CD14-positive monocyte (primary cell): ENCODE measurements at regions not wholly inside any gene's neighbourhood (a gene's known extent, or its start where the extent isn't known, plus 50 kb on each side); places are given as distances from the start of the nearest gene placed in this dataset.

Experiments used
- DNase-seq, 3 donors: peaks; one replicate each; pipeline ENCODE4 v3.0.0-alpha.2; 2011 to 2022
- H2AFZ ChIP-seq: 2 replicates; pipeline ENCODE4 v1.6.0; 2012; ENCODE audit warnings: mild to moderate bottlenecking, low read depth, low read length, inconsistent platforms; ENCODE audit not compliant: insufficient read depth, poor library complexity, severe bottlenecking
- H3K27ac ChIP-seq, 2 donors: 1 replicate in 1 of 2; 2 replicates in 1 of 2; pipeline ENCODE4 v1.5.1; 2012 to 2013; ENCODE audit warnings: low read length in 2 of 2, control low read depth in 1 of 2, inconsistent platforms in 1 of 2, low read depth in 1 of 2, mild to moderate bottlenecking in 1 of 2
- H3K27me3 ChIP-seq, 2 donors: one replicate each; pipeline versions ENCODE4 v1.6.0 to v1.6.1; 2011 to 2013; ENCODE audit warnings: low read length in 2 of 2; ENCODE audit not compliant: control insufficient read depth in 2 of 2, insufficient read depth in 2 of 2
- H3K36me3 ChIP-seq, 2 donors: replicated peaks in 1 of 2; 1 replicate in 1 of 2; 2 replicates in 1 of 2; pipeline versions ENCODE4 v1.5.1 to v1.6.1; 2012 to 2013; ENCODE audit warnings: low read length in 2 of 2, control low read depth in 1 of 2, inconsistent platforms in 1 of 2, mild to moderate bottlenecking in 1 of 2; ENCODE audit not compliant: insufficient read depth in 2 of 2, control insufficient read depth in 1 of 2
- H3K4me1 ChIP-seq, 2 donors: 1 replicate in 1 of 2; 2 replicates in 1 of 2; pipeline versions ENCODE4 v1.5.1 to v1.6.1; 2012 to 2013; ENCODE audit warnings: low read length in 2 of 2, control low read depth in 1 of 2, inconsistent platforms in 1 of 2, mild to moderate bottlenecking in 1 of 2, moderate library complexity in 1 of 2; ENCODE audit not compliant: insufficient read depth in 2 of 2, control insufficient read depth in 1 of 2
- H3K4me2 ChIP-seq: replicated peaks from 2 replicates; pipeline ENCODE3; 2012; ENCODE audit warnings: low read length, moderate library complexity, mild to moderate bottlenecking; ENCODE audit not compliant: poor library complexity, severe bottlenecking; ENCODE audit errors: extremely low read depth
- H3K4me3 ChIP-seq, 3 experiments: fragments of 200-600 bp in 1 of 3; sonication (generic) in 1 of 3; replicated peaks in 1 of 3; 1 replicate in 2 of 3; 2 replicates in 1 of 3; pipeline ENCODE4 v1.5.1; 2011 to 2013; ENCODE audit warnings: low read length in 3 of 3, mild to moderate bottlenecking in 3 of 3, control low read depth in 2 of 3, low read depth in 2 of 3, inconsistent platforms in 1 of 3, moderate library complexity in 1 of 3
- H3K79me2 ChIP-seq: 2 replicates; pipeline ENCODE4 v1.6.0; 2012; ENCODE audit warnings: mild to moderate bottlenecking, control low read depth, inconsistent platforms, low read length, moderate library complexity; ENCODE audit not compliant: insufficient read depth
- H3K9ac ChIP-seq: 2 replicates; pipeline ENCODE4 v1.6.0; 2017; ENCODE audit warnings: low read length, mild to moderate bottlenecking; ENCODE audit not compliant: insufficient read depth, poor library complexity, severe bottlenecking
- H3K9me3 ChIP-seq, 2 donors: replicated peaks in 1 of 2; 1 replicate in 1 of 2; 2 replicates in 1 of 2; pipeline versions ENCODE4 v1.5.1 to v1.6.1; 2012 to 2013; ENCODE audit warnings: low read length in 2 of 2, control low read depth in 1 of 2; ENCODE audit not compliant: control insufficient read depth in 1 of 2, insufficient read depth in 1 of 2
- H4K20me1 ChIP-seq: 2 replicates; pipeline ENCODE4 v1.6.0; 2012; ENCODE audit warnings: mild to moderate bottlenecking, low read length, control low read depth, moderate library complexity; ENCODE audit not compliant: insufficient read depth
- H3K27ac Mint-ChIP-seq, 7 donors: one replicate each; pipeline ENCODE4 v1.8.0; 2020; ENCODE audit warnings: mild to moderate bottlenecking in 7 of 7, mixed read lengths in 7 of 7, moderate library complexity in 6 of 7, inconsistent platforms in 2 of 7
- H3K27me3 Mint-ChIP-seq, 3 donors: one replicate each; pipeline ENCODE4 v1.8.0; 2021 to 2022; ENCODE audit warnings: low read depth in 3 of 3, mild to moderate bottlenecking in 3 of 3, mixed read lengths in 3 of 3, moderate library complexity in 3 of 3, inconsistent platforms in 1 of 3
- H3K36me3 Mint-ChIP-seq, 2 donors: one replicate each; pipeline ENCODE4 v1.8.0; 2020; ENCODE audit warnings: mixed read lengths in 2 of 2, inconsistent platforms in 1 of 2, mild to moderate bottlenecking in 1 of 2
- H3K4me1 Mint-ChIP-seq: one replicate; pipeline ENCODE4 v1.8.0; 2020; ENCODE audit warnings: mild to moderate bottlenecking, mixed read lengths
- H3K4me3 Mint-ChIP-seq, 2 donors: one replicate each; pipeline ENCODE4 v1.8.0; 2020; ENCODE audit warnings: mild to moderate bottlenecking in 2 of 2, mixed read lengths in 2 of 2, moderate library complexity in 1 of 2
- H3K9me3 Mint-ChIP-seq, 7 donors: one replicate each; pipeline ENCODE4 v1.8.0; 2020 to 2022; ENCODE audit warnings: mixed read lengths in 7 of 7, mild to moderate bottlenecking in 6 of 7, moderate library complexity in 6 of 7, inconsistent platforms in 2 of 7
- CTCF ChIP-seq: fragments of 200-600 bp; IDR thresholded peaks from one replicate; pipeline ENCODE4 v1.8.0; 2022; ENCODE audit warnings: antibody characterized with exemption, mild to moderate bottlenecking
- WGBS: methylation state at CpG from one replicate; pipeline ENCODE4 v1.1.5; 2013; ENCODE audit warnings: missing lambda C conversion rate; ENCODE audit not compliant: insufficient coverage; 5-methylcytosine and 5-hydroxymethylcytosine counted together
- intact Hi-C, 2 donors: fragments of 100-400 bp; cut with micrococcal nuclease; formaldehyde crosslinking; loops; one replicate each; pipeline versions ENCODE4 v1.15.0 to v1.15.1; 2023

- no peaks in the 10 kb centered on the region for H3K4me1 Mint-ChIP-seq
- H3K9ac ChIP-seq, result no peak overlapping the region
- H3K4me3 ChIP-seq, result no peak overlapping the region
- H3K9me3 Mint-ChIP-seq, result peaks cover 0 to 6% (median 2%) of the 10 kb centered on the region in 7 donors
- no peak overlapping the region for H2AFZ ChIP-seq
- no peak overlapping the region for H3K4me2 ChIP-seq
- H3K79me2 ChIP-seq, result no peaks in the 10 kb centered on the region
- no peaks in the 10 kb centered on the region for H3K36me3 ChIP-seq
- peaks cover 0 to 10% of the 10 kb centered on the region in 2 donors for H3K9me3 ChIP-seq
- intact Hi-C loops, result no loop called here
- H3K4me1 ChIP-seq, result no peaks in the 10 kb centered on the region
- DNase-seq, result no peak
- no peaks in the 10 kb centered on the region for H3K27me3 ChIP-seq
- H3K4me3 Mint-ChIP-seq, result no peak overlapping the region
- H4K20me1 ChIP-seq, result no peaks in the 10 kb centered on the region
- no peaks in the 10 kb centered on the region for H3K36me3 Mint-ChIP-seq
- peaks cover 0 to 1% (median 0%) of the 10 kb centered on the region in 3 donors for H3K27me3 Mint-ChIP-seq
- TF ChIP-seq CTCF, result no peak
- H3K27ac Mint-ChIP-seq, result no peak overlapping the region
- no peak overlapping the region for H3K27ac ChIP-seq
- WGBS, result no CpG with 5 or more reads among the region's 2 CpGs
Measured at GRCh38 chr4:176438401-176438800, 118.6 kb downstream of the SPCS3 start.

- no peaks in the 10 kb centered on the region for H3K36me3 Mint-ChIP-seq
- no peak overlapping the region for H2AFZ ChIP-seq
- no peaks in the 10 kb centered on the region for H3K27me3 ChIP-seq
- H3K9me3 Mint-ChIP-seq, result peaks cover 0 to 6% (median 2%) of the 10 kb centered on the region in 7 donors
- no peak for TF ChIP-seq CTCF
- intact Hi-C loops, result no loop called here
- no peaks in the 10 kb centered on the region for H3K36me3 ChIP-seq
- H4K20me1 ChIP-seq, result no peaks in the 10 kb centered on the region
- peaks cover 0 to 1% (median 0%) of the 10 kb centered on the region in 3 donors for H3K27me3 Mint-ChIP-seq
- H3K9me3 ChIP-seq, result peaks cover 0 to 10% of the 10 kb centered on the region in 2 donors
- H3K4me3 ChIP-seq, result no peak overlapping the region
- WGBS, result 57% methylated on average over 1 of the region's 2 CpGs
- no peak overlapping the region for H3K4me2 ChIP-seq
- no peak overlapping the region for H3K4me3 Mint-ChIP-seq
- H3K27ac ChIP-seq, result no peak overlapping the region
- no peak overlapping the region for H3K9ac ChIP-seq
- no peak overlapping the region for H3K27ac Mint-ChIP-seq
- no peaks in the 10 kb centered on the region for H3K4me1 ChIP-seq
- no peaks in the 10 kb centered on the region for H3K4me1 Mint-ChIP-seq
- H3K79me2 ChIP-seq, result no peaks in the 10 kb centered on the region
- DNase-seq, result no peak
Measured at GRCh38 chr4:176439611-176440010, 119.8 kb downstream of the SPCS3 start.
